ENCODE measurements at regions not wholly inside any gene's neighbourhood (a gene's known extent, or its start where the extent isn't known, plus 50 kb on each side); places are given as distances from the start of the nearest gene placed in this dataset.

GRCh38 chr6:144443157-144443556 is 158.0 kb downstream of the UTRN start:
- Mint-ChIP-seq H3K36me3 (peaks cover 48% of the 10 kb centered on the region), H3K27me3 (no peaks in the 10 kb centered on the region)
- POLR2A ChIA-PET: no interaction called here

GRCh38 chr6:144447472-144447871 is 162.3 kb downstream of the UTRN start:
- DNase-seq: no peak
- Mint-ChIP-seq H3K36me3 (peaks cover 18% of the 10 kb centered on the region), H3K27me3 (no peaks in the 10 kb centered on the region), H3K4me3 (no peak overlapping the region), H3K4me1 (ENCODE audit: low read depth) (peaks cover 2% of the 10 kb centered on the region), H3K9me3 (no peaks in the 10 kb centered on the region), H3K27ac (no peak overlapping the region)
- ChIA-PET CTCF (no interaction called here), POLR2A (no interaction called here)
- intact Hi-C loops (cut with micrococcal nuclease): no loop called here

More at GRCh38 chr6:144443157-144443556, 158.0 kb downstream of the UTRN start:
- intact Hi-C loops (cut with micrococcal nuclease): no loop called here
- Mint-ChIP-seq H3K4me1 (ENCODE audit: low read depth) (peaks cover 2% of the 10 kb centered on the region), H3K27ac (no peak overlapping the region), H3K4me3 (no peak overlapping the region), H3K9me3 (peaks cover 19% of the 10 kb centered on the region)
- CTCF ChIA-PET: no interaction called here
- no peak for DNase-seq

- no peaks in the 10 kb centered on the region for H3K9me3 Mint-ChIP-seq
- intact Hi-C loops (cut with micrococcal nuclease): no loop called here
- ChIA-PET CTCF (interaction anchor here (0.7 kb wide), 1 partner anchor 166 kb away, joined by 3 read pairs; no protein-coding TSS in a partner anchor), POLR2A (interaction anchor here (0.5 kb wide), 1 partner anchor 74 kb away, joined by 3 read pairs; no protein-coding TSS in a partner anchor)
- H3K27ac Mint-ChIP-seq: no peak overlapping the region
- no peak overlapping the region for H3K4me3 Mint-ChIP-seq
- peaks cover 15% of the 10 kb centered on the region for H3K36me3 Mint-ChIP-seq
- H3K27me3 Mint-ChIP-seq: no peaks in the 10 kb centered on the region
- H3K4me1 Mint-ChIP-seq (ENCODE audit: low read depth): peaks cover 2% of the 10 kb centered on the region
- peak; percentile 17 for DNase-seq
Observed at GRCh38 chr6:144449218-144449617, 164.1 kb downstream of the UTRN start.

GRCh38 chr6:144449911-144450597 is 164.9 kb downstream of the UTRN start:
- POLR2A ChIA-PET: no interaction called here
- no peak for DNase-seq
- CTCF ChIA-PET: no interaction called here
- H3K36me3 Mint-ChIP-seq: peaks cover 15% of the 10 kb centered on the region
- no peak overlapping the region for H3K4me3 Mint-ChIP-seq
- H3K27ac Mint-ChIP-seq: no peak overlapping the region
- no peaks in the 10 kb centered on the region for H3K27me3 Mint-ChIP-seq
- intact Hi-C loops (cut with micrococcal nuclease): no loop called here
- no peaks in the 10 kb centered on the region for H3K9me3 Mint-ChIP-seq
- peaks cover 5% of the 10 kb centered on the region for H3K4me1 Mint-ChIP-seq (ENCODE audit: low read depth)

- Mint-ChIP-seq H3K4me1 (ENCODE audit: low read depth) (peaks cover 21% of the 10 kb centered on the region), H3K27me3 (no peaks in the 10 kb centered on the region), H3K9me3 (no peaks in the 10 kb centered on the region), H3K4me3 (peak overlapping the region; percentile 14), H3K27ac (peak overlapping the region; percentile 61), H3K36me3 (peaks cover 37% of the 10 kb centered on the region)
- DNase-seq: peak; percentile 17
- CTCF ChIA-PET: interaction anchor here (1.1 to 2.6 kb wide), 2 partner anchors 21 to 117 kb away, joined by 3 to 15 read pairs; no protein-coding TSS in a partner anchor
- intact Hi-C loops (cut with micrococcal nuclease): loop anchor here (1.0 kb wide), 1 partner anchor 9 kb away; no protein-coding TSS in a partner anchor
- POLR2A ChIA-PET: interaction anchor here (0.6 kb wide), 1 partner anchor 84 kb away, joined by 3 read pairs; no protein-coding TSS in a partner anchor
Observed at GRCh38 chr6:144460327-144461095, 175.4 kb downstream of the UTRN start.

- intact Hi-C loops (cut with micrococcal nuclease): no loop called here
- Mint-ChIP-seq H3K4me1 (ENCODE audit: low read depth) (peaks cover 20% of the 10 kb centered on the region), H3K4me3 (no peak overlapping the region), H3K27ac (no peak overlapping the region), H3K27me3 (no peaks in the 10 kb centered on the region), H3K9me3 (no peaks in the 10 kb centered on the region), H3K36me3 (peaks cover 35% of the 10 kb centered on the region)
- ChIA-PET CTCF (interaction anchor here (2.6 kb wide), 1 partner anchor 19 kb away, joined by 15 read pairs; no protein-coding TSS in a partner anchor), POLR2A (no interaction called here)
- no peak for DNase-seq
Observed at GRCh38 chr6:144462058-144462457, 176.9 kb downstream of the UTRN start.

- DNase-seq: no peak
- Mint-ChIP-seq H3K4me1 (ENCODE audit: low read depth) (peaks cover 31% of the 10 kb centered on the region), H3K4me3 (no peak overlapping the region), H3K27ac (no peak overlapping the region), H3K36me3 (peaks cover 21% of the 10 kb centered on the region), H3K9me3 (no peaks in the 10 kb centered on the region), H3K27me3 (no peaks in the 10 kb centered on the region)
- intact Hi-C loops (cut with micrococcal nuclease): loop anchor here (5.0 kb wide), 2 partner anchors 179 to 369 kb away; partner anchors contain the start of genes SF3B5 and UTRN
- ChIA-PET CTCF (no interaction called here), POLR2A (no interaction called here)
Observed at GRCh38 chr6:144466716-144467115, 181.6 kb downstream of the UTRN start.

- Mint-ChIP-seq H3K4me1 (ENCODE audit: low read depth) (peaks cover 31% of the 10 kb centered on the region), H3K36me3 (peaks cover 16% of the 10 kb centered on the region), H3K27ac (no peak overlapping the region), H3K4me3 (no peak overlapping the region), H3K9me3 (no peaks in the 10 kb centered on the region), H3K27me3 (no peaks in the 10 kb centered on the region)
- ChIA-PET CTCF (no interaction called here), POLR2A (no interaction called here)
- no peak for DNase-seq
- intact Hi-C loops (cut with micrococcal nuclease): loop anchor here (5.0 kb wide), 2 partner anchors 180 to 370 kb away; partner anchors contain the start of genes SF3B5 and UTRN
Observed at GRCh38 chr6:144467172-144467762, 182.1 kb downstream of the UTRN start.

- H3K4me3 Mint-ChIP-seq: no peak overlapping the region
- CTCF ChIA-PET: interaction anchor here (1.3 kb wide), 1 partner anchor 14 kb away, joined by 8 read pairs; no protein-coding TSS in a partner anchor
Observed at GRCh38 chr6:144467921-144468320, 182.8 kb downstream of the UTRN start.

GRCh38 chr6:144468709-144469108 is 183.6 kb downstream of the UTRN start:
- no peaks in the 10 kb centered on the region for H3K27me3 Mint-ChIP-seq
- peak; percentile 27 for DNase-seq
- H3K9me3 Mint-ChIP-seq: no peaks in the 10 kb centered on the region
- POLR2A ChIA-PET: interaction anchor here (0.7 kb wide), 1 partner anchor 435 kb away, joined by 3 read pairs; no protein-coding TSS in a partner anchor
- intact Hi-C loops (cut with micrococcal nuclease): loop anchor here (1.0 to 5.0 kb wide), 7 partner anchors 8 to 371 kb away; partner anchors contain the start of genes SF3B5 and UTRN
- CTCF ChIA-PET: interaction anchor here (0.6 to 1.3 kb wide), 2 partner anchors 13 to 188 kb away, joined by 3 to 8 read pairs; no protein-coding TSS in a partner anchor
- H3K4me1 Mint-ChIP-seq (ENCODE audit: low read depth): peaks cover 31% of the 10 kb centered on the region
- peak overlapping the region; percentile 59 for H3K4me3 Mint-ChIP-seq
- H3K27ac Mint-ChIP-seq: peak overlapping the region; percentile 49
- H3K36me3 Mint-ChIP-seq: peaks cover 8% of the 10 kb centered on the region

More at GRCh38 chr6:144467921-144468320, 182.8 kb downstream of the UTRN start:
- H3K27me3 Mint-ChIP-seq: no peaks in the 10 kb centered on the region
- no peaks in the 10 kb centered on the region for H3K9me3 Mint-ChIP-seq
- peaks cover 14% of the 10 kb centered on the region for H3K36me3 Mint-ChIP-seq
- intact Hi-C loops (cut with micrococcal nuclease): loop anchor here (2.0 to 5.0 kb wide), 3 partner anchors 133 to 371 kb away; partner anchors contain the start of genes SF3B5 and UTRN
- POLR2A ChIA-PET: no interaction called here
- no peak for DNase-seq
- peaks cover 31% of the 10 kb centered on the region for H3K4me1 Mint-ChIP-seq (ENCODE audit: low read depth)
- peak overlapping the region; percentile 24 for H3K27ac Mint-ChIP-seq

GRCh38 chr6:144469144-144469575 is 184.0 kb downstream of the UTRN start:
- CTCF ChIA-PET: interaction anchor here (0.6 to 1.3 kb wide), 2 partner anchors 12 to 189 kb away, joined by 3 to 8 read pairs; no protein-coding TSS in a partner anchor
- POLR2A ChIA-PET: no interaction called here
- H3K9me3 Mint-ChIP-seq: no peaks in the 10 kb centered on the region
- peaks cover 31% of the 10 kb centered on the region for H3K4me1 Mint-ChIP-seq (ENCODE audit: low read depth)
- H3K36me3 Mint-ChIP-seq: peaks cover 7% of the 10 kb centered on the region
- DNase-seq: peak; percentile 46
- H3K27me3 Mint-ChIP-seq: no peaks in the 10 kb centered on the region
- intact Hi-C loops (cut with micrococcal nuclease): loop anchor here (1.0 to 5.0 kb wide), 7 partner anchors 9 to 372 kb away; partner anchors contain the start of genes SF3B5 and UTRN
- H3K4me3 Mint-ChIP-seq: peak overlapping the region; percentile 59
- peak overlapping the region; percentile 49 for H3K27ac Mint-ChIP-seq

Data from activated CD4-positive, alpha-beta memory T cell treated with anti-CD3 and anti-CD28 coated beads for 36 hours (primary cell).